HG03571 (cell line): ENCODE measurements at regions not wholly inside any gene's neighbourhood (a gene's known extent, or its start where the extent isn't known, plus 50 kb on each side); places are given as distances from the start of the nearest gene placed in this dataset.

Experiments used
- ATAC-seq: cut with Tn5 transposase; IDR thresholded peaks from one replicate; pipeline ENCODE4 v1.9.1; 2021; ENCODE audit not compliant: unreplicated experiment

DNA sequence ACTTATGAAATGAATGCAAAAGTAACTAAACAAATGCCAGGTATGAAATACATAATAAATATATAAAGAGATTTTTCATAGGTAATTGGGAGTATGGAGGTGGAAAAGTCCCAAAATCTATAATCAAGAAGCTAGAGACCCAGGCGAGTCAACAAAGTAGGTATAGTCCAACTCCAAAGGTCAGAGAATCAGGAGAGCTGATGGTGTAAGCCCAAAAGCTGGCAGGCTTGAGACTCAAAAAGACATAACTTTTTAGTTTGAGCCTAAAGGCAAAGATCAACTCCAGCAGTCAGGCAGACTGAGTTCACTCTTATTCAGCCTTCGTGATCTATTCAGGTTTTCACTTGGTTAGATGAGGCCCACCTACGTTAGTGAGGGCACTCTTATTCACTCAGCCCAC is 157.4 kb upstream of the TMCO5A start:
- ATAC-seq: no peak

DNA sequence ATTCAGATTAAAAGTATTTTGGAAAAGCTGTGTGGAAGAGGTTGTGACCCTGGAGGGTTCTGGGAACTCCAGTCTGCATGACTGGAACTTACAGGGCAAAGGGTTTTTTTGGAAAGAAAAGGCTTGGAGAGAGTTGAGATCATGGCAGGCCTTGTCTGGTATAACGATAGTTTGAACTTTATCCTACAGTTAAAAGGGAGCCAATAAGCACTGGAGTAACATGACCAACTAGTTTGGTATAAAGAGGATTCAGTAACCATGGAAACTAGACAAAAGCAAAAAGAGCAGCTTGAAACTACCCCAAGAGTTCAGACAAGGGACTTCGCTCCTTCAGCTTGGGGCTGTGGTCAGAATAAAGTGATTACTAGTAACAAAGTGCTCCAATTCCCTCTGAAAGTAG is 151.2 kb upstream of the TMCO5A start:
- no peak for ATAC-seq

DNA sequence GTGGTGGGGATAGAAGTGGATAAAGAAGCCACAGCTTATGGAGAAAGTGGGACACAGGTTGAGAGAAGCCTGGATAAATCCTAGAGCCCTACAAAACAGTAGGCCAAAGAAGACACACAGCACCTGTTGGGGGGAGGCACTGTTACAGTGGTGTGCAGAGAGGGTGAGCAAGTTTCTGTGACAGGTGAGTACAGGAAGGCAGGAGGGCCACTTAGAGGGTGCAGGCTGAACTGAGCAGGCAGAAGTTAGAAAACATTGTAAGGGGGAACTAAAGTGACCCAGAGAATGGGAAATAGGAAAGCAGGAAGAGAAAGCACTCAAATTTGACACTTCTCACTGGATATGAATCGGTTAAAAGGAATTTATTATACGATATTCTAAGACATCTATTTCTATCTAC is 146.1 kb upstream of the TMCO5A start:
- no peak for ATAC-seq

DNA sequence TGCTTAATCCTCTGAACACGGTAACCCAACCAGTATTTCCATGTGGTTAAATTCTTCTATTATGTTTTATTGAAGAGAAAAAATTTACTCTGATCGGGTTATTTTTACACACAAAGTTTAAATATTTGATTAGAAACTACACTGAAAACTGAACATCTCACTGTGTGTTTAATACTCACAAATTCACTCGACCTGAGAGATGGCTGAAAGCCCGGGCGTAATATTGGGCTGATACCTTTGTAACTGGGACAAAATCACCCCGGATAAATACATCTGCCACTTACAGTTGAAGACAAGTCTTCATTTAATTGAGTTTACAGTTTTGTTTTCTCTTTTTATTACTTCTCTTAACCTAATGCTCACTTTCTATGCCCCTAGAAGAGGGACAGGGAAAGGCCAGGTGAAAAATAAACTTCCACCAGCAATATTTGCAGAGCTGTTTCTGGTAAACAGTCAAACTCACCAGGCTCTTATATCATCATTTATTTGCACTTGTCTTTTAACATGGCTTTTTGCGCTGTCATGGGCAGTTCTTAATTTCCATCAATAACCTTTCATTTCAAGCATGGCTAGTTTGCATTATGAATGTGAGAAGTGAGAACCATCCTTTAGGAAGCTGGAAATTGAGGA is 145.6 kb upstream of the TMCO5A start:
- no peak for ATAC-seq

DNA sequence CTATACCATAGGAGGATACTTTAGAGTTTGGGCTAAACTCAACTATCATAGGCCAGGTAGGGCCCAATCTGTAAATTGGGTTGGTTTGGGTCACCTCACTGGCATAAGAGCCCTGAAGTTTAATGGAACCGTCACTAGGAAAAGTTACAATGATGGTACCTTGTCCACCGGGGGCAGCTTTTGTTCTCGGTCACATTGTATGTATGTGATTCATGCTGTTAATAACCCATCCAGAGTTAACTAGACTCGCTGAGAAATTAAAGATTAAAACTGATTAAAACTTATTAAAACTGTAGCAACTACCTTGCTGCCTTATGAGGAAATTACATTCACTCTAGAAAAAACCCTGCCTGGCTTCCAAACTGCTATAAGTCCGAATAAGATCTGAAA is 145.0 kb upstream of the TMCO5A start:
- no peak for ATAC-seq

DNA sequence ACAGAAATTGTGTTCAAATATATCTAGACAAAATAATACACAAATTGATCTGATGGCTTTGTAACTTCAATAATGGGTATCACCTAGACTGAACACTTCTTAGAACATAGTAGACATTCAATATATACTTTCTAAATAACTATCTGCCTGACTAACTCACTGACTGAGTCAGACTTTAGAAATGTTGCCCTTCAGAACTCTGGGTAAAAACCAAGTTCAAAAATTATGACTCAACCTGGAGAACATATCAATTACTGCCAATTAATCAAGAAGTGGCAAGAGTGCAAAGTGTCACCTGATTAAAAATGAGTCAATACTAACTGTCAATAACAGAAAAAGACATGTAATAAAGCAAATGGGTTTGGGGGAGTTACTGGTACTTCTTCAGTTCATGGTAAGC is 144.6 kb upstream of the TMCO5A start:
- no peak for ATAC-seq

DNA sequence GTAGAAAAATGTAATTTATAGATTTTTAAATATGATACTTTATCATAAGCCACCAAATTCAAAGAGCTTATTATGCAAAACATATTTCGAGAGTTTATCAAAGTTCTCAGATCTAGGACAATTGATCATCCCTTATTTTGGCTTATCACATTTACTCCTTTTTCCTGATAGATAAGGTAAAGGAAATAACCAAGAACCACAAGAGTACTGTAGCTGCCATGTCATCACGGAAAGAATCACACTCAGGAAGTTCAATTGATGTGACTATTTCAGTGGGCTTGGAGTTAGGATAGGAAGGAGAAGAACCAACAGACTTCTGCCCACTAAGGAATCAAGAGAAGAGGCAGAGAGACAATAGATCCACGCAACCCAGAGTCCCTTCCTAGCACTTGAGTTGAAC is 142.7 kb upstream of the TMCO5A start:
- no peak for ATAC-seq

DNA sequence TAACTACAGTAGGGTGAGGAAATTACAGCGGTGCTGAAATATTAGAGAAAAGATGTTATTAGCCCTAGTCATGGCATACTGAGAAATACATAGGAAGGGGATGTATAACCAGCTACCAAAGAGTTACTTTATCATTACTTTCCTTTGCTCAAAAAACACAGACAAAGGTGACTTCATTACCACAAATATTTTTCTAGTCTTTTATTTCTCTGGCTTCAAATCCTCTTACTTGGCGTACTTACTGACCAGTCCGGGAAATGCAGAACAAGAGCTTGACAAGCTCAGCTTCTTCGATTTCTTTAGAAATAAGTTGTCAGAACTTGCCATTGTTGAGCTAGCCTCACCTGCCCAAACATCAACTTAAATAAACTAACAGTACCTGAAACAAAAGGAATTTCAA is 142.1 kb upstream of the TMCO5A start:
- ATAC-seq: no peak

DNA sequence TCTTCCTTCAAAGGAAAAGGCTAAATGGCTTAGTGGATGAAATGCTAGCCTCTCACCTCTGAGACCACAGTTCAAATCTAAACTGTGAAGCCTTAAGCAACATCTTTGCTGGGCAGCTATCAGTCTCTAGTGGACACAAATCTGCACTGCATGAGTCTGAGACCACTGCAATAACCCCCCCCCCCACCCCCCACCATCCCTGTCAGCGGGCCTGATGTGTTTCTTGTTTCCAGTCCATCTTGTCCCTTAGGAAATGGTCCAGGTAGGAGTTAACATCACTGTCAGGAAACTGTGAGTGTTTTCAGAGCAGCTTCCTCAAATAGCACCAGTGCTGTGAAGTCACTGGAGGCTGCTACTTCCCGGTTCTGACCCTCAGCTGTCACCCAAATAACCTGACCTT is 140.6 kb upstream of the TMCO5A start:
- ATAC-seq: no peak

DNA sequence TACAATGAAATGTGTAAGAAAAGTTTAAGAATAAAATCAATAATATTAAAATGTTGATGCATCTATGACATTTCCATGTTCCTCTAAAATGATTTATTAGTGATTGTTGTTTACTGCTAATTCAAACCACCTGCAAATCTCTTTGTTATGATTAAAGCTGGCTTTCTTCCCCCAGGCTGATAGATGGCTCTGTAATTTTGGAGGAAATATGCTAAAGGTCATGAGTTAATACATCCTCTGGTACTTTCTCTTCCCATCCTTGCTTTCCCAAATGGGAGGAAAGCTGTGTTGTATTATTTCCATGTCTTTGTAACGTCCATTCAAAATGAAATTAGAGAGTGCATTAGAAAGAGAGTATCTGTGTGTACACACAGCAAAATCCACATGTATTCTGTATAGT is 139.5 kb upstream of the TMCO5A start:
- ATAC-seq: no peak

DNA sequence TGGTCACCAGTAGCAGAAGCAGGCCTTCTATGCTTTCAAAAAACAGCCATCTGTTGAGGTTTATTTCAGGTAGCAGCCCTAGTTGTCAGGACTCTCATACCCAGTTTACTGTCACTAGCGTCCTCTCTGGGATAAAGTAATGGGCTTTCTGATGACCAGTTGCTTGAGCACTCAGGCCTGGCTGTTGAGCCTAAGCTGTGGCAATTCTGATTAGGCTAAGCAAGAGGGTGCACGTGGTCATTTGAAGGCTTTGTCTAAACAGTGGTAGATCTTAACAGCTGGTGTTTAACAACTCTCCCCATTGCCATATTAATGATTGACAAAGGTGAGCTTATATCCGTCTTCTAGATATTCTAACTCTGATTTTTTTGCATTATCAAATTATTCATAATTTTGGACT is 132.9 kb upstream of the TMCO5A start:
- no peak for ATAC-seq

DNA sequence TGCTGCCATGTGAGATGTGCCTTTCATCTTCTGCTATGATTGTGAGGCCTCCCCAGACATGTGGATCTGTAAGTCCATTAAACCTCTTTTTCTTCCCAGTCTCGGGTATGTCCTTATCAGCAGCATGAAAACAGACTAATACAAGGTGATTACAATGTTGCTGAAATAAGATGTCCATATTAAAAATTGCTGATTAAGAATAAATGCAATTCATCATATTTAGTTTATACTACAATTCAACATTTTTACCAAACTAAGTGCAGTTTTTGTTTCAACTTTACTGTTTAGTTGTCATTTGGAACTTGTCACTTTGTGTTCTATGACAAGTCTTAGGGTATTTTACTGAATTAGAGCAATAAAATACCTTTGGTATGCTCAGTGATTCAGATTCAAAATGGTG is 127.6 kb upstream of the TMCO5A start:
- ATAC-seq: no peak

DNA sequence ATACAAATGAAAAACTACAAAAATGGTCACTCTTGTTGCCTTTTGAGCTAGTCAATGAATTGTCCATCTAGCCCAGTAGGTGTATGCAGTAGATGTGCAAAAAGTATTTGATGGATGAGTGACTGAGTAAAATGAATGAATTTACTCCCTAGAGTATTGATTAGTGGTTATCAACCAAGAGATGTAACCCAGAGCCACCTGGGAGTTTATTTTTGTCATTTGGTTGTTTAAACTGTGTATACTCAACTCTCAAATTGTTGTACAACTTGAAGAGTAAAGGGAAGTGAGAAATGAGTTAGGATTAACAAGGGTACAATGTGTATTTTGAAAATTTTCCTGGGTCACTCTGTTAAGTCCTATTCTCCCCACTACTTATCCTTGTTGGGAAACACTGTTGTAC is 124.1 kb upstream of the TMCO5A start:
- no peak for ATAC-seq

DNA sequence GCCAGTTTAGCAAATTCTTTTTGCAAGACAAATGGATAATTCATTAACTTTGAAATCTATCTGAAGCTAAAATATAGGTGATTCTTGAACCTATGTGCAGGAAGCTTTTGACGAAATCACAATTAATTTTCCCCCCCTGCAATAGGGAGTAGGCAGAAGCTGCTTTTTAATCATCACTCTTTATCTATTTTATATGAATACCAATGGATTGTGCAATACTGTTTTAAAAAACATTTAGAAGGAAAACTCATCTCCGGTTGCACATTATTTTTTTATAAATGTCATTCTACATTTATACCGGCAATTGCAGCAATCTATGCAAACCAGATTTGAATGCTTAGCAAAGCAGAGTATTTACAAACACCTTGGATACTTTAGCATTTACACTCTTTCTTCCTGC is 121.1 kb upstream of the TMCO5A start:
- no peak for ATAC-seq

DNA sequence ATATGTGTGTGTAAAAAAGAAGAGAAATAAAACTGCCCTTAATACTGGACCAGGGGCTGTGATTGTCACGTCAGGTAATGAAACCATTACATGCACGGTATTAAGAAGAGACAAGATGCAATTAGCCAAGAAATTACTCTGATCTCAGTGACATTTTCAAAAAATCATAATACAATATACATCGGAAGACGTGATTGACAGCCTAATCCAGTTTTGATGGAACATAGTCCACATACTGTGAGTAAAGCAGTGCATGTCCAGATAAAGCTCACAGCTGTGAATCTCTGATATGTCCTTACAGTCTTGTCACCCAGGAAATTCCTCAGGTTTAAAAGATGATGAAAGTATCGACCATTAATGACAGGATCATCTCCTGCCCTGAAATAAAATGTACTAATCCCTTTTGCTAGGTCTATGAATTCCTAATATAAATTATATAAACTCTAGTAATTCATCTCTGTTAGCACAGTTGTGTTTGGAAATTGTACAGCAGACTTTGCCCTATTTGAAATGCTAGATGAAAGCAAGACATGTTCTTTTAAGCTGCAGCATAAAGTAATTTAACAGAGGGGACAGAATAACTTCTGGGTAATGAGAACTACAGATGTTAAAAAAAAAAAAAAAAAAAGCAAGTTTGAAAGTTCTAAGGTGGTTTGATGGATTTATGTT is 119.5 kb upstream of the TMCO5A start:
- ATAC-seq: no peak

DNA sequence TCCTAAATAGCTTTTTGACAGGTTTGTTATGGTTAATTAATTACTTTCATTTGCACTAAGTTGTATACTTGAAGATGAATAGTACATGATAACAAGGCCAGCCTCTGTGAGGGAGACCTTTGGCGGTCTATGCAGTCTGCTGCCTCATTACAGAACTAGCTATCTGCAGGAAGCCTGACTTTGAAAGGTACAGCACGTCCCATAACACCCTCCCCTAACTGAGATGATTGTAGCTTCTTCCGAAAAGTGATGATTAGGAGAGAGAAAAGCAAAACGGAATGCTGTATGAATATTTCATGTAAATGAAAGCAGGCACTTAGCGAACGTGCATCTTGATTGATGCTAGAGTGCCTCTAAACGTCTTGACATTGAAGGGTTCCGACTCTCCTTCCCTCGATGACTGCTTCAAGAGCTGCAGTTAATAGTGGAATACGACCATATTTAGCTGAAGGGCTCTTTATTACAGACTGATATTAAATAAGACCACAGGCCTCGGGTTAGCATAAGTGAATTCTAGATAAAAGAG is 116.2 kb upstream of the TMCO5A start:
- no peak for ATAC-seq

DNA sequence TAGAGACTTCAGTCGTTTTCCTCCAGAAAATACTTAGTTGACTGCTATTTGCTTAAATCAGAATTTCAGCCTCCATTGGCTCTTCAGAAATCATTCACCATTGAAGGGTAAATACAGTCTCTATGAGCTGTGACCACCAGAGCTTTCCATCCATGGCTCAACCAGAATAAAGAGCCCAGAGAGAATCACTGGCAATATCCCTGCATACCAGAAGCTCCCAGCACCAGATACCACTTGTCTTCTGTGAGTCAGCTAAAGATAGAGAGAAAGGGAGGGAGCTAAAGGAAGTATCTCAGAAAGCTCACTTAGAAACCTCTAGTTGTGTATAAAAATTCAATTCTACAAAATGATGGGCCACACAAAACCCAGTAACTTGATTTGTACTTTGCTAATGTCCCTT is 115.2 kb upstream of the TMCO5A start:
- ATAC-seq: no peak

DNA sequence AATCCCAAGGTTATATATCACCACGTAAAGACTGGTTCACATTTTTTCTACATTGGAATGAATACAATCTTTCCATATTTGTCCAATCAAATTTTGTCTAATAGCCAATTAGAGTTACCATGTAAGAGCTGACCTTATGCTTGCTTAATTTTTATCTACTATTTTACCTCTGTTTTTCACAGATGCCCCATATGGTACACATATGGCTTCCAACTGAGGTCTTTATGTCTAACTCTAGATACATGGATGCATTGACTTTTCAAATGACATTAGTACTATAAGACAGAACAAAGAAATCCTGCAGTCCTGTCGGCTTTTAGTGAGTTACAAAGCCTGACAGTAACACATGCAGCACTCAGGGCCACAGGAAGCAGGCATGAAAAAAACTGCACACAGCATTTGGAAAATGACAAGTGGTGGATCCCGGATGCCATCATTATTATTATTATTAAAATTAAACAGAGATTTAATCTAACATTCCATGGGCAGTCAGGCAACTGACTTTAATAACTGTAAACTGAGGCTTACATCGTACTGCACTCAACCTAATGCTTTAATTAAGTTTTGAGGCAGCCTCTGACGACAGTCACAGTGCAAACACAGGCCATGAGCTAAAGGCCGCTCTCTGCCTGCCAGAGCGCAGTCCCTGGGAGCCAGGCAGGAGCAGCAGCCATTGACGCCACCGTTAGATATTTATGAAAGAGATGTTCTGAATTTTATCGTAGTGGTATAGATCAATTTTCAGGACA is 113.9 kb upstream of the TMCO5A start:
- no peak for ATAC-seq

DNA sequence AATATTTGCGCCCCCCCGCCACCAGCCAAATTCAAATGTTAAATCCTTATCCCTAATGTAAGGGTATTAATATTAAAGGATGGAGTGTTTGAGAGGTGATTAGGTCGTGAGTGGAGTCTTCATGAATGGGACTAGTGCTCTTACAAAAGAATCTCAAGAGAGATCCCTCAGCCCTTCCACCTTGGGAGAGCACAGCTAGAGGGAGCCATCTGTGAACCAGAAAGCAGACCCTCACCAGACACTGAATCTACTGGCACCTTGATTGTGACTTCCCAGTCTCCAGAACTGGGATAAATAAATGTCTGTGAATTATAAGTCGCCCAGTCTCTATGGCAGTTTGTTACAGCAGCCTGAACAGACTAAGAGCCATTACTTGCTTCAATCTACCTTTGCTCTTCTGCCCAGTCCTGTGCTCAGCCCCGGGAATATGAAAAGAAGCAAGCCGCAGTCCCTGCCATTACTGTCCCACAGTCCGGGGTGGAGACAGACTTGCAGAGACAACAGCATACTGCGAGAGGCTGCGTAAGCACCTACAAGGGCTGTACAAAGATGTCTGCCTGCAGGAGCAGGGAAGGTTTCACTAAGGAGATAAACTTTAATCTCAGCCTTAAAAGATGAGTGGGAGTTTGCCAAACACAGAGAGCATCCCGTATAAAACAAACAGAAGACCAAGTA is 110.7 kb upstream of the TMCO5A start:
- no peak for ATAC-seq

DNA sequence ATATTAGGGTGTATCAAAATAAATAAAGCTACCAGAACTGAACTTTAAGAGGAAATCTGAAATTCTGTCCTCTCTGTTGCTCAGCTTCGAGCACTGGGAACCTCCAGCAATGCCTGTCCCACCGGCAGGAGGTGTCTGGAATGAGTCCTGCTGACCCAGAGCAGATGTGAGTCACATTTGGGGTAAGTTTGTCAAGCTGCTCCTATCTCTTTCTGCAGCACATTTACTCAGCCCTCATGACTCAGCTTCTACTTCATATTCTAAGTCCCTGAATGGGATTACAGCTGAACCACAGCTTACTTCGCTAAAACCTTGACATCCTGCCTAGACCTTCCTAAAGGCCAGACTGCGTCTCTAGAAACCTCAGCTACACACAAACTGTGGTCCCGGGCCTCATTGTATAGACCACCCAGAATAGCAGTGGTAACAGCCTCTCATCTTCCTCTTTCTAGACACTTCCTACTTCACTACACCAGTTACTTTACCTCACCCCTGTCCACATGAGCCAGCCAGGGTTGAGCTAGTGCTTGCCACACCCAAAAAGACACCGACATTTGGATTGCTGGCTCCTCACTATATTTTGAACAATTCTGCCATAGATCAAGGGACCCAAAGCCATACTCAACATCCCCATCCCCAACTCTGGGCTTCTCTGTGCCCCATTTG is 109.6 kb upstream of the TMCO5A start:
- ATAC-seq: no peak

DNA sequence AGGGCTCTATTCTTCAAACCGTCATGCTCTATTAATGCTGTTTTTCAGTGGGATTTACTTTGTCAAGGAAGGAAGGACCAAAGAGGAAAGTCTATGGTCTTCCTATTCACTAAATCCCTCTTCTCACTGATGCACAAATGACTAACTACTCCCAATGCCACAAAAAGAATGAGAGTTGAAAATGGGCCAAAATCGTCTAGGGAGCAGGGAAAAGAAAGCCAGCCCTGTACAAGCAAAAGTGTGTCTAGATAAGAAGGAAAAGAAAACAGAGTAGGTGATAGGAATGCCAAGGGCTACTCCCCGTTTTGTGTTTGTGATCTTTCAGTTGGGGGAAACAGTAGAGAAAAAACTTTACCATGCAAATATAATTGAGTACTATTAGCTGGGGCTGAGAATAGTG is 97.2 kb upstream of the TMCO5A start:
- ATAC-seq: no peak
